NB4 (cell line): ENCODE measurements at regions not wholly inside any gene's neighbourhood (a gene's known extent, or its start where the extent isn't known, plus 50 kb on each side); places are given as distances from the start of the nearest gene placed in this dataset.

Experiments used
- MYC ChIP-seq: IDR thresholded peaks from 2 replicates; pipeline ENCODE4 v1.6.1; 2011; ENCODE audit warnings: low read depth, low read length
- POLR2A ChIP-seq: IDR thresholded peaks from 2 replicates; pipeline ENCODE4 v1.6.1; 2011; ENCODE audit warnings: mild to moderate bottlenecking; ENCODE audit not compliant: insufficient read length; ENCODE audit errors: extremely low read depth
- TF ChIP-seq, protein P1 (sequence below): IDR thresholded peaks from one replicate; pipeline ENCODE4 v1.5.1; 2012; ENCODE audit warnings: low read depth, low read length
- TF ChIP-seq, protein P2 (sequence below): IDR thresholded peaks from 2 replicates; pipeline ENCODE4 v1.6.1; 2011; ENCODE audit warnings: low read depth, low read length

DNA sequence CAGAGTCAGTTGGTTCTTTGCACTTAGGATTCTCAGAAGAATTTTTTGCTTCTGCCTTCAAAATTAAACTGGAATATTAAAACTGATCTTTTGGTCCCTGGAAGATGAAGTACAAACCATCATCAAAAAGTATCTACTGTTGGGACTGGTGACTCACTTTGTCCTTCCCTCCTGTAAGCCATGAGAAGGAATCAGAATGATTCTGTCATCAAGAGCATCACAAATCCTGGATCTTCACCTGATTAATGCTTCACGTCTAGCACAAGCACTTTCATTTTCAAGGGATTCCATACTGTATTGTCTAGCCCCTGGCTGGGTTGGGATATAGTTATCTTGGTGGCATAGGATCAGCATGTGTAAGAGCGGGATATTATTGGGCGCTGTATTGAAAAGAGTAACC is 69.3 kb upstream of the CYP1B1 start:
- no peak for TF ChIP-seq POLR2A
- TF ChIP-seq, protein P1, sequence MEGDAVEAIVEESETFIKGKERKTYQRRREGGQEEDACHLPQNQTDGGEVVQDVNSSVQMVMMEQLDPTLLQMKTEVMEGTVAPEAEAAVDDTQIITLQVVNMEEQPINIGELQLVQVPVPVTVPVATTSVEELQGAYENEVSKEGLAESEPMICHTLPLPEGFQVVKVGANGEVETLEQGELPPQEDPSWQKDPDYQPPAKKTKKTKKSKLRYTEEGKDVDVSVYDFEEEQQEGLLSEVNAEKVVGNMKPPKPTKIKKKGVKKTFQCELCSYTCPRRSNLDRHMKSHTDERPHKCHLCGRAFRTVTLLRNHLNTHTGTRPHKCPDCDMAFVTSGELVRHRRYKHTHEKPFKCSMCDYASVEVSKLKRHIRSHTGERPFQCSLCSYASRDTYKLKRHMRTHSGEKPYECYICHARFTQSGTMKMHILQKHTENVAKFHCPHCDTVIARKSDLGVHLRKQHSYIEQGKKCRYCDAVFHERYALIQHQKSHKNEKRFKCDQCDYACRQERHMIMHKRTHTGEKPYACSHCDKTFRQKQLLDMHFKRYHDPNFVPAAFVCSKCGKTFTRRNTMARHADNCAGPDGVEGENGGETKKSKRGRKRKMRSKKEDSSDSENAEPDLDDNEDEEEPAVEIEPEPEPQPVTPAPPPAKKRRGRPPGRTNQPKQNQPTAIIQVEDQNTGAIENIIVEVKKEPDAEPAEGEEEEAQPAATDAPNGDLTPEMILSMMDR: no peak
- TF ChIP-seq, protein P2, sequence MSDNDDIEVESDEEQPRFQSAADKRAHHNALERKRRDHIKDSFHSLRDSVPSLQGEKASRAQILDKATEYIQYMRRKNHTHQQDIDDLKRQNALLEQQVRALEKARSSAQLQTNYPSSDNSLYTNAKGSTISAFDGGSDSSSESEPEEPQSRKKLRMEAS: no peak
- TF ChIP-seq MYC: no peak
